GM12891 (cell line): ENCODE measurements at regions not wholly inside any gene's neighbourhood (a gene's known extent, or its start where the extent isn't known, plus 50 kb on each side); places are given as distances from the start of the nearest gene placed in this dataset.

Source experiments
- POLR2A ChIP-seq: IDR thresholded peaks from 2 replicates; pipeline ENCODE4 v1.6.1; 2011; ENCODE audit warnings: low read depth, low read length, control low read depth
- TAF1 ChIP-seq: IDR thresholded peaks from 2 replicates; pipeline ENCODE4 v1.6.1; 2011; ENCODE audit warnings: low read depth, low read length, control low read depth

GRCh38 chr20:24406251-24406650 is 63.2 kb upstream of the SYNDIG1 start:
- TF ChIP-seq TAF1, result no peak
- no peak for TF ChIP-seq POLR2A
